PC-3 (cell line): ENCODE measurements at regions not wholly inside any gene's neighbourhood (a gene's known extent, or its start where the extent isn't known, plus 50 kb on each side); places are given as distances from the start of the nearest gene placed in this dataset.
"Not testable (repeated sequence)": the region's sequence is repeated elsewhere in the genome, so short reads cannot be mapped to it uniquely, and the experiment has no call there.

Experiments used
- ATAC-seq: fragments of 200-7000 bp; cut with Tn5 transposase; 2 replicates; pipeline ENCODE4 v1.9.1; 2020; ENCODE audit warnings: mild to moderate bottlenecking, moderate library complexity
- BruUV-seq: library from RNA; stranded (reverse); fragments of 400-500 nt; replicated peaks from 2 replicates; lab custom pipeline; 2021; lab: Mats Ljungman, UMichigan
- CTCF ChIA-PET: fragments of 300-600 bp; sonication (Branson Sonifier 250); formaldehyde crosslinking; loops from one replicate; lab custom pipeline; 2022; ENCODE audit warnings: antibody characterized with exemption; lab: Charles Lee
- POLR2A ChIA-PET: fragments of 300-600 bp; sonication (Branson Sonifier 250); formaldehyde crosslinking; loops from one replicate; lab custom pipeline; 2022; ENCODE audit warnings: antibody characterized with exemption; ENCODE audit not compliant: unreplicated experiment; lab: Charles Lee
- DNase-seq: peaks from one replicate; pipeline ENCODE4 v3.0.0-alpha.2; 2015
- H2AFZ ChIP-seq: fragments of 300-600 bp; sonication (generic); 2 replicates; pipeline ENCODE4 v1.6.0; 2016; ENCODE audit warnings: antibody characterized with exemption, low read length
- H3F3A ChIP-seq: fragments of 300-600 bp; sonication (generic); one replicate; pipeline ENCODE4 v1.6.0; 2017; ENCODE audit warnings: antibody characterized with exemption, low read length, control low read depth, mild to moderate bottlenecking; ENCODE audit not compliant: unreplicated experiment
- H3K27ac ChIP-seq: fragments of 300-600 bp; sonication (generic); 2 replicates; pipeline ENCODE4 v1.5.1; 2016; ENCODE audit warnings: mild to moderate bottlenecking, low read length
- H3K27me3 ChIP-seq: fragments of 300-600 bp; sonication (generic); 2 replicates; pipeline ENCODE4 v1.6.1; 2016; ENCODE audit warnings: low read length, mixed read lengths
- H3K36me3 ChIP-seq: fragments of 300-600 bp; sonication (generic); 2 replicates; pipeline ENCODE4 v1.6.1; 2016; ENCODE audit warnings: low read depth, mixed run types, low read length, mixed read lengths
- H3K4me1 ChIP-seq: fragments of 300-600 bp; sonication (generic); 2 replicates; pipeline ENCODE4 v1.5.1; 2016; ENCODE audit warnings: low read length; ENCODE audit not compliant: insufficient read depth
- H3K4me2 ChIP-seq: fragments of 300-600 bp; sonication (generic); 2 replicates; pipeline ENCODE4 v1.6.0; 2016; ENCODE audit warnings: low read length
- H3K4me3 ChIP-seq: fragments of 300-600 bp; sonication (generic); 2 replicates; pipeline ENCODE4 v1.5.1; 2016; ENCODE audit warnings: mild to moderate bottlenecking, low read length, mixed read lengths
- H3K79me2 ChIP-seq: fragments of 300-600 bp; sonication (generic); 2 replicates; pipeline ENCODE4 v1.6.1; 2017; ENCODE audit warnings: low read length, mixed read lengths
- H3K9ac ChIP-seq: fragments of 300-600 bp; sonication (generic); 2 replicates; pipeline ENCODE4 v1.6.0; 2016; ENCODE audit warnings: mild to moderate bottlenecking, low read length
- H3K9me2 ChIP-seq: fragments of 300-600 bp; sonication (generic); replicated peaks from 2 replicates; pipeline ENCODE4 v1.6.1; 2016; ENCODE audit warnings: mixed run types, low read length, mixed read lengths
- H3K9me3 ChIP-seq: fragments of 300-600 bp; sonication (generic); 2 replicates; pipeline ENCODE4 v1.6.1; 2016; ENCODE audit warnings: low read length, mixed read lengths
- H4K20me1 ChIP-seq: fragments of 300-600 bp; sonication (generic); 2 replicates; pipeline ENCODE4 v1.6.1; 2016; ENCODE audit warnings: low read length, mixed read lengths
- EZH2 ChIP-seq: fragments of 300-600 bp; sonication (generic); IDR thresholded peaks from one replicate; pipeline ENCODE4 v1.6.1; 2017; ENCODE audit warnings: antibody characterized with exemption, mild to moderate bottlenecking, low read length; ENCODE audit not compliant: unreplicated experiment
- EZH2phosphoT487 ChIP-seq: fragments of 300-600 bp; sonication (generic); IDR thresholded peaks from 2 replicates; pipeline ENCODE4 v1.6.1; 2018; ENCODE audit warnings: mild to moderate bottlenecking, antibody characterized with exemption, low read length, borderline replicate concordance
- intact Hi-C: fragments of 100-400 bp; cut with micrococcal nuclease; formaldehyde crosslinking; loops from 2 replicates; pipeline ENCODE4 v1.9.0; 2023
- TF ChIP-seq, protein P1 (sequence below): fragments of 300-600 bp; sonication (generic); conservative IDR thresholded peaks from 2 replicates; pipeline ENCODE4 v1.5.1; 2017; ENCODE audit warnings: antibody characterized with exemption, low read depth, mild to moderate bottlenecking, low read length

- BruUV-seq, result no TSS peak
- H3K4me1 ChIP-seq, result 0 out of 2 replicates have a peak, but pooled peaks cover 4% of the 10 kb centered on the region
- H3K79me2 ChIP-seq, result no peaks in the 10 kb centered on the region
- DNase-seq, result no peak
- H4K20me1 ChIP-seq, result no peaks in the 10 kb centered on the region
- no peaks in the 10 kb centered on the region for H3K9me2 ChIP-seq
- TF ChIP-seq, protein P1, sequence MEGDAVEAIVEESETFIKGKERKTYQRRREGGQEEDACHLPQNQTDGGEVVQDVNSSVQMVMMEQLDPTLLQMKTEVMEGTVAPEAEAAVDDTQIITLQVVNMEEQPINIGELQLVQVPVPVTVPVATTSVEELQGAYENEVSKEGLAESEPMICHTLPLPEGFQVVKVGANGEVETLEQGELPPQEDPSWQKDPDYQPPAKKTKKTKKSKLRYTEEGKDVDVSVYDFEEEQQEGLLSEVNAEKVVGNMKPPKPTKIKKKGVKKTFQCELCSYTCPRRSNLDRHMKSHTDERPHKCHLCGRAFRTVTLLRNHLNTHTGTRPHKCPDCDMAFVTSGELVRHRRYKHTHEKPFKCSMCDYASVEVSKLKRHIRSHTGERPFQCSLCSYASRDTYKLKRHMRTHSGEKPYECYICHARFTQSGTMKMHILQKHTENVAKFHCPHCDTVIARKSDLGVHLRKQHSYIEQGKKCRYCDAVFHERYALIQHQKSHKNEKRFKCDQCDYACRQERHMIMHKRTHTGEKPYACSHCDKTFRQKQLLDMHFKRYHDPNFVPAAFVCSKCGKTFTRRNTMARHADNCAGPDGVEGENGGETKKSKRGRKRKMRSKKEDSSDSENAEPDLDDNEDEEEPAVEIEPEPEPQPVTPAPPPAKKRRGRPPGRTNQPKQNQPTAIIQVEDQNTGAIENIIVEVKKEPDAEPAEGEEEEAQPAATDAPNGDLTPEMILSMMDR, result no peak
- TF ChIP-seq EZH2 (no peak), EZH2phosphoT487 (no peak)
- ChIA-PET POLR2A (no interaction called here), CTCF (no interaction called here)
- ATAC-seq, result no peak
- H3K9me3 ChIP-seq, result no peaks in the 10 kb centered on the region
- H3K4me2 ChIP-seq, result no peak overlapping the region
- H3K27me3 ChIP-seq, result no peaks in the 10 kb centered on the region
- H3K27ac ChIP-seq, result no peak overlapping the region
- H3K36me3 ChIP-seq, result no peaks in the 10 kb centered on the region
- no peak overlapping the region for H3K9ac ChIP-seq
- H2AFZ ChIP-seq, result no peak overlapping the region
- no peaks in the 10 kb centered on the region for H3F3A ChIP-seq
- no peak overlapping the region for H3K4me3 ChIP-seq
- intact Hi-C loops, result no loop called here
These were observed 191.7 kb upstream of the EDNRA start for GRCh38 chr4:147289181-147289580.

- H3K36me3 ChIP-seq, H3K4me2 ChIP-seq, POLR2A ChIA-PET, H3K4me3 ChIP-seq, H2AFZ ChIP-seq, H3K9me2 ChIP-seq, H4K20me1 ChIP-seq, H3K27ac ChIP-seq, H3K4me1 ChIP-seq, CTCF ChIA-PET, H3K27me3 ChIP-seq, H3F3A ChIP-seq, H3K9ac ChIP-seq, BruUV-seq, H3K9me3 ChIP-seq, H3K79me2 ChIP-seq: not testable (repeated sequence)
- ATAC-seq (peak; percentile 54), DNase-seq (peak; percentile 34)
- intact Hi-C loops, result loop anchor here (10.0 kb wide), 1 partner anchor 222 kb away; no protein-coding TSS in a partner anchor
These were observed 188.1 kb upstream of the EDNRA start for GRCh38 chr4:147292604-147293313.

DNA sequence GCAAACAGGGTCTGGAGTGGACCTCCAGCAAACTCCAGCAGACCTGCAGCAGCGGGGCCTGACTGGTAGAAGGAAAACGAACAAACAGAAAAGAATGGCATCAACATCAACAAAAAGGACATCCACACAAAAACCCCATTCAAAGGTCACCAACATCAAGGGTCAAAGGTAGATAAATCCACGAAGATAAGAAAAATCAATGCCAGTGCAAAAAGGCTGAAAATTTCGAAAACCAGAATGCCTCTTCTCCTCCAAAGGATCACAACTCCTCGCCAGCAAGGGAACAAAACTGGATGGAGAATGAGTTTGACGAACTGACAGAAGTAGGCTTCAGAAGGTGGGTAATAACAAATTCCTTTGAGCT is 187.6 kb upstream of the EDNRA start:
- H3K4me3 ChIP-seq, H3K27me3 ChIP-seq, H4K20me1 ChIP-seq, H3K9me3 ChIP-seq, H2AFZ ChIP-seq, DNase-seq, H3K9ac ChIP-seq, H3K79me2 ChIP-seq, H3K4me2 ChIP-seq, BruUV-seq, H3F3A ChIP-seq, H3K27ac ChIP-seq, H3K9me2 ChIP-seq, ATAC-seq, CTCF ChIA-PET, H3K4me1 ChIP-seq, H3K36me3 ChIP-seq: not testable (repeated sequence)
- intact Hi-C loops, result loop anchor here (10.0 kb wide), 1 partner anchor 222 kb away; no protein-coding TSS in a partner anchor
- POLR2A ChIA-PET, result interaction anchor here (0.7 kb wide), 1 partner anchor 58 kb away, joined by 3 read pairs; no protein-coding TSS in a partner anchor
